Endothelial cell of umbilical vein (primary cell): ENCODE measurements at regions not wholly inside any gene's neighbourhood (a gene's known extent, or its start where the extent isn't known, plus 50 kb on each side); places are given as distances from the start of the nearest gene placed in this dataset.

Experiments used
- BruUV-seq: library from RNA; stranded (reverse); fragments of 400-500 nt; replicated peaks from 2 replicates; lab custom pipeline; 2021; lab: Mats Ljungman, UMichigan
- CTCF ChIA-PET: fragments of 300-600, 350-600 bp; sonication (Branson Sonifier 250); formaldehyde crosslinking; loops from one replicate; lab custom pipeline; 2021; ENCODE audit warnings: antibody characterized with exemption, inconsistent platforms; lab: Charles Lee
- POLR2A ChIA-PET: fragments of 300-600, 350-600 bp; sonication (Branson Sonifier 250); formaldehyde crosslinking; loops from one replicate; lab custom pipeline; 2021; ENCODE audit warnings: antibody characterized with exemption, inconsistent platforms; lab: Charles Lee
- DNase-seq: peaks from one replicate; pipeline ENCODE4 v3.0.0-alpha.2; 2011; ENCODE audit warnings: low read depth, low spot score
- FAIRE-seq: peaks from 2 replicates; lab custom pipeline; 2011; peaks lifted over from hg19 to GRCh38; lab: Jason Lieb, UNC
- H2AFZ ChIP-seq: 2 replicates; pipeline ENCODE4 v1.6.0; 2012; ENCODE audit warnings: low read depth, low read length, control low read depth, inconsistent platforms
- H3K27ac ChIP-seq: 2 replicates; pipeline ENCODE4 v1.5.1; 2011; ENCODE audit warnings: low read depth, mild to moderate bottlenecking, control low read depth, low read length, moderate library complexity; ENCODE audit not compliant: insufficient read depth
- H3K27me3 ChIP-seq, 2 experiments: 2 replicates each; pipeline versions ENCODE4 v1.6.0 to v1.6.1; 2011; ENCODE audit warnings: low read length in 2 of 2, mixed read lengths in 1 of 2; ENCODE audit not compliant: control insufficient read depth in 2 of 2, insufficient read depth in 2 of 2
- H3K36me3 ChIP-seq, 2 experiments: 2 replicates in 1 of 2; 3 replicates in 1 of 2; pipeline ENCODE4 v1.5.1; 2011; ENCODE audit warnings: low read length in 2 of 2, mild to moderate bottlenecking in 1 of 2, moderate library complexity in 1 of 2; ENCODE audit not compliant: control insufficient read depth in 2 of 2, insufficient read depth in 2 of 2; ENCODE audit errors: extremely low read depth in 1 of 2
- H3K4me1 ChIP-seq: 3 replicates; pipeline ENCODE4 v1.5.1; 2011; ENCODE audit warnings: mild to moderate bottlenecking, low read length; ENCODE audit not compliant: control insufficient read depth, insufficient read depth; ENCODE audit errors: extremely low read depth
- H3K4me2 ChIP-seq: 2 replicates; pipeline ENCODE4 v1.6.1; 2011; ENCODE audit warnings: low read length, control low read depth, mixed read lengths; ENCODE audit not compliant: insufficient read depth
- H3K4me3 ChIP-seq, 3 experiments: fragments of 200-600 bp in 1 of 3; sonication (generic), shearing (Covaris generic) in 1 of 3; replicated peaks in 1 of 3; 2 replicates each; pipeline ENCODE4 v1.5.1; 2011 to 2016; ENCODE audit warnings: control low read depth in 3 of 3, low read length in 3 of 3, mild to moderate bottlenecking in 2 of 3, inconsistent platforms in 1 of 3, low read depth in 1 of 3, moderate library complexity in 1 of 3; ENCODE audit not compliant: insufficient read depth in 1 of 3
- H3K79me2 ChIP-seq: 2 replicates; pipeline ENCODE4 v1.6.0; 2012; ENCODE audit warnings: low read length, inconsistent platforms; ENCODE audit not compliant: control insufficient read depth, insufficient read depth
- H3K9ac ChIP-seq: replicated peaks from 2 replicates; pipeline ENCODE3; 2011; ENCODE audit warnings: low read length, control low read depth; ENCODE audit not compliant: insufficient read depth; ENCODE audit errors: extremely low read depth
- H3K9me1 ChIP-seq: replicated peaks from 3 replicates; pipeline ENCODE4 v1.6.0; 2011; ENCODE audit warnings: mild to moderate bottlenecking, low read length; ENCODE audit not compliant: control insufficient read depth, insufficient read depth; ENCODE audit errors: extremely low read depth
- H3K9me3 ChIP-seq: replicated peaks from 2 replicates; pipeline ENCODE4 v1.5.1; 2012; ENCODE audit warnings: low read length, inconsistent platforms; ENCODE audit not compliant: control insufficient read depth, insufficient read depth
- H4K20me1 ChIP-seq: replicated peaks from 2 replicates; pipeline ENCODE3; 2011; ENCODE audit warnings: mild to moderate bottlenecking, low read length; ENCODE audit not compliant: control insufficient read depth, insufficient read depth; ENCODE audit errors: extremely low read depth
- EZH2 ChIP-seq: IDR thresholded peaks from 2 replicates; pipeline ENCODE4 v1.6.1; 2012; ENCODE audit warnings: borderline replicate concordance, low read depth, mild to moderate bottlenecking, moderate library complexity, low read length, inconsistent platforms; ENCODE audit not compliant: severe bottlenecking
- FOS ChIP-seq: IDR thresholded peaks from 2 replicates; pipeline ENCODE4 v1.6.1; 2011; ENCODE audit warnings: mild to moderate bottlenecking, low read length, moderate library complexity, borderline replicate concordance; ENCODE audit not compliant: insufficient read depth
- GATA2 ChIP-seq: IDR thresholded peaks from 2 replicates; pipeline ENCODE4 v1.7.0; 2011; ENCODE audit warnings: low read depth, mild to moderate bottlenecking, moderate library complexity, mixed read lengths, low read length; ENCODE audit not compliant: insufficient read length, insufficient read depth
- JUN ChIP-seq: IDR thresholded peaks from 2 replicates; pipeline ENCODE4 v1.6.1; 2011; ENCODE audit warnings: borderline replicate concordance, low read depth; ENCODE audit not compliant: insufficient read length, insufficient read depth
- MYC ChIP-seq: IDR thresholded peaks from one replicate; pipeline ENCODE4 v1.6.1; 2011; ENCODE audit warnings: mild to moderate bottlenecking, low read depth, low read length
- POLR2A ChIP-seq: IDR thresholded peaks from 2 replicates; pipeline ENCODE4 v1.6.1; 2012; ENCODE audit warnings: low read depth, mild to moderate bottlenecking, control low read depth, low read length
- POLR2AphosphoS5 ChIP-seq: IDR thresholded peaks from 2 replicates; pipeline ENCODE4 v1.6.1; 2012; ENCODE audit warnings: low read depth, mild to moderate bottlenecking, control low read depth, low read length, moderate library complexity; ENCODE audit not compliant: insufficient read depth
- dilution Hi-C: fragments of 300-500 bp; cut with MboI; formaldehyde crosslinking; loops from one replicate; pipeline ENCODE4 v1.15.0; 2019; ENCODE audit warnings: low sequenced_read_pairs; ENCODE audit not compliant: extremely low pct_ligation_motif_present
- intact Hi-C: fragments of 100-400 bp; cut with micrococcal nuclease; formaldehyde crosslinking; loops from one replicate; pipeline ENCODE4 v1.10.0; 2022
- TF ChIP-seq, protein P1 (sequence below), 2 donors: IDR thresholded peaks; 1 replicate in 1 of 2; 2 replicates in 1 of 2; pipeline ENCODE4 v1.5.1; 2011; ENCODE audit warnings: low read length in 2 of 2, mild to moderate bottlenecking in 2 of 2, moderate library complexity in 2 of 2, control low read depth in 1 of 2, inconsistent platforms in 1 of 2, low read depth in 1 of 2; ENCODE audit not compliant: insufficient read depth in 1 of 2; ENCODE audit errors: extremely low read depth in 1 of 2
- TF ChIP-seq, protein P2 (sequence below): IDR thresholded peaks from 2 replicates; pipeline ENCODE4 v1.6.1; 2011; ENCODE audit not compliant: insufficient read depth, insufficient read length

DNA sequence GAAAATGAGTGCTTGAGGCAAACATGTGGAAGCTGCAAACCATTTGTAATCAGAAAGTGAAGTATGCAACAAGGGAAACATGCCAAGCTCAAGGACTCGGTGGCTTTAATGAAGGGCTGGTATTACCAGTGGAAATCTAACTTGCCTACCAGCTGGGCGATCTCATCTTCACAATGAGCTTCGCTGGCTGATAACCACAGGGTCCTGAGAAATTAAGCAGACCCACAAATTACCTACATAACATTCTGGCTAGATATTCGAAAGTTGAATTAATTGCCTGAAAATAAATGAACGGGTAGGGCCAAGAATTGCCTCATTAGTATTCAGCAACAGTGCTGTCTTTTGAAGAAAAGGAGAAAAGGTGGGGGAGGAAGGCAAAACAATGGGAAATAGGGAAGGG lies 439.4 kb downstream of the PDZRN4 start:
- FAIRE-seq (no peak), DNase-seq (no peak)
- no peak overlapping the region for H3K4me2 ChIP-seq
- H3K9ac ChIP-seq: no peak overlapping the region
- dilution Hi-C loops: no loop called here
- H3K9me1 ChIP-seq: peaks cover 2% of the 10 kb centered on the region
- no peak overlapping the region for H3K27ac ChIP-seq
- no peaks in the 10 kb centered on the region for H3K36me3 ChIP-seq
- no peaks in the 10 kb centered on the region for H3K27me3 ChIP-seq
- CTCF ChIA-PET: no interaction called here
- no TSS peak for BruUV-seq
- H4K20me1 ChIP-seq: no peaks in the 10 kb centered on the region
- no peaks in the 10 kb centered on the region for H3K9me3 ChIP-seq
- intact Hi-C loops: loop anchor here (10.0 kb wide), 1 partner anchor 323 kb away; no protein-coding TSS in a partner anchor
- TF ChIP-seq POLR2AphosphoS5: no peak
- TF ChIP-seq MYC: no peak
- no peak for TF ChIP-seq FOS
- no peak for TF ChIP-seq EZH2
- TF ChIP-seq GATA2: no peak
- TF ChIP-seq, protein P1, sequence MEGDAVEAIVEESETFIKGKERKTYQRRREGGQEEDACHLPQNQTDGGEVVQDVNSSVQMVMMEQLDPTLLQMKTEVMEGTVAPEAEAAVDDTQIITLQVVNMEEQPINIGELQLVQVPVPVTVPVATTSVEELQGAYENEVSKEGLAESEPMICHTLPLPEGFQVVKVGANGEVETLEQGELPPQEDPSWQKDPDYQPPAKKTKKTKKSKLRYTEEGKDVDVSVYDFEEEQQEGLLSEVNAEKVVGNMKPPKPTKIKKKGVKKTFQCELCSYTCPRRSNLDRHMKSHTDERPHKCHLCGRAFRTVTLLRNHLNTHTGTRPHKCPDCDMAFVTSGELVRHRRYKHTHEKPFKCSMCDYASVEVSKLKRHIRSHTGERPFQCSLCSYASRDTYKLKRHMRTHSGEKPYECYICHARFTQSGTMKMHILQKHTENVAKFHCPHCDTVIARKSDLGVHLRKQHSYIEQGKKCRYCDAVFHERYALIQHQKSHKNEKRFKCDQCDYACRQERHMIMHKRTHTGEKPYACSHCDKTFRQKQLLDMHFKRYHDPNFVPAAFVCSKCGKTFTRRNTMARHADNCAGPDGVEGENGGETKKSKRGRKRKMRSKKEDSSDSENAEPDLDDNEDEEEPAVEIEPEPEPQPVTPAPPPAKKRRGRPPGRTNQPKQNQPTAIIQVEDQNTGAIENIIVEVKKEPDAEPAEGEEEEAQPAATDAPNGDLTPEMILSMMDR (IDR thresholded peaks at IDR 0.05; ENCODE audit: extremely low read depth in 1 of 2, insufficient read depth in 1 of 2, low read depth in 1 of 2, low read length in 2 of 2): no peak
- no peak for TF ChIP-seq JUN
- TF ChIP-seq, protein P2, sequence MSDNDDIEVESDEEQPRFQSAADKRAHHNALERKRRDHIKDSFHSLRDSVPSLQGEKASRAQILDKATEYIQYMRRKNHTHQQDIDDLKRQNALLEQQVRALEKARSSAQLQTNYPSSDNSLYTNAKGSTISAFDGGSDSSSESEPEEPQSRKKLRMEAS: no peak
- no peak for TF ChIP-seq POLR2A
- no peak overlapping the region for H3K4me3 ChIP-seq
- no peaks in the 10 kb centered on the region for H3K4me1 ChIP-seq
- H2AFZ ChIP-seq: no peak overlapping the region
- H3K79me2 ChIP-seq: no peaks in the 10 kb centered on the region
- POLR2A ChIA-PET: no interaction called here
